Kidney (tissue), 13 donors: ENCODE measurements at regions not wholly inside any gene's neighbourhood (a gene's known extent, or its start where the extent isn't known, plus 50 kb on each side); places are given as distances from the start of the nearest gene placed in this dataset.

Experiments used
- DNase-seq, 5 donors: peaks; one replicate each; pipeline ENCODE4 v3.0.0-alpha.2; 2013 to 2020
- FAIRE-seq: peaks from 2 replicates; lab custom pipeline; 2012; peaks lifted over from hg19 to GRCh38; lab: Jason Lieb, UNC
- H3K27ac ChIP-seq, 2 donors: one replicate each; pipeline ENCODE4 v1.7.0; 2013; ENCODE audit warnings: low read depth in 2 of 2, low read length in 2 of 2, inconsistent platforms in 1 of 2
- H3K27me3 ChIP-seq: one replicate; pipeline ENCODE4 v1.7.1; 2013; ENCODE audit warnings: low read length, inconsistent platforms; ENCODE audit not compliant: control insufficient read depth, insufficient read depth
- H3K36me3 ChIP-seq, 3 donors: one replicate each; pipeline versions ENCODE4 v1.7.0 to v1.7.1; 2013; ENCODE audit warnings: low read length in 3 of 3, control low read depth in 1 of 3, inconsistent platforms in 1 of 3; ENCODE audit not compliant: insufficient read depth in 3 of 3, control insufficient read depth in 2 of 3
- H3K4me1 ChIP-seq, 3 donors: one replicate each; pipeline versions ENCODE4 v1.7.0 to v1.7.1; 2013; ENCODE audit warnings: low read length in 3 of 3, inconsistent platforms in 1 of 3, low read depth in 1 of 3; ENCODE audit not compliant: control insufficient read depth in 2 of 3, insufficient read depth in 2 of 3
- H3K4me3 ChIP-seq, 3 donors: one replicate each; pipeline versions ENCODE4 v1.7.0 to v1.8.1; 2013; ENCODE audit warnings: low read length in 3 of 3, control low read depth in 1 of 3, inconsistent platforms in 1 of 3
- H3K9ac ChIP-seq, 3 donors: one replicate each; pipeline versions ENCODE4 v1.7.0 to v1.7.1; 2013; ENCODE audit warnings: low read length in 3 of 3, control low read depth in 1 of 3, inconsistent platforms in 1 of 3
- H3K9me3 ChIP-seq, 3 donors: one replicate each; pipeline versions ENCODE4 v1.7.0 to v1.7.1; 2013; ENCODE audit warnings: low read length in 3 of 3, control low read depth in 1 of 3, inconsistent platforms in 1 of 3; ENCODE audit not compliant: control insufficient read depth in 2 of 3, insufficient read depth in 1 of 3
- intact Hi-C: fragments of 100-400 bp; cut with DNase I; formaldehyde crosslinking; loops from one replicate; pipeline ENCODE4 v1.11.1; 2022
- TF ChIP-seq, protein P1 (sequence below): IDR thresholded peaks from 3 replicates; pipeline ENCODE4 v1.5.1; 2012; ENCODE audit warnings: mild to moderate bottlenecking, moderate library complexity, borderline replicate concordance; ENCODE audit not compliant: insufficient read depth; ENCODE audit errors: extremely low read depth
- donor health status: control.
- donor health status: control.
- donor health status: control.
- donor health status: control.
- donor health status: control.
- donor health status: DM: yes; HTN: yes; CAD: no.
- donor health status: Normal renal cell carcinoma (clear cell type).

DNA sequence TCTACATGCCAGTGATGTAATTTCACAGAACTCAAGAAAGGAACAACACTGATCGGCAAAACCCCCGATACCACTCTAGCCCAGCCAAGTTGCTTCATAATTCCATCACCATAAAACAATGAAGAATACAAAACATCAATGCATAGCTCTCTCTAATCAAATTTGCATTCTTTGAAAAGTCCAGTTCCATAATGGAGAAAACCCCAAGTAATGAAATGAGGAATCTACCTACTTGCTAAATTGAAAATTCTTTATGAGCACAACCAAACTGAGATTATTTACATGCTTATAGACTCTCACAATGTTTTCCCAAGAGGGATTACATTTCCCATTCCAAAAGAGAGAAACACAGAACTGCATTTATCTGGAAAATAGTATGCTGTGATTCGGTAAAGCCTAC, 186.5 kb downstream of the NR4A2 start:
- no peak for FAIRE-seq
- H3K27ac ChIP-seq, result no peak overlapping the region
- no peaks in the 10 kb centered on the region for H3K36me3 ChIP-seq
- no peak overlapping the region for H3K4me3 ChIP-seq
- H3K27me3 ChIP-seq, result no peaks in the 10 kb centered on the region
- DNase-seq, result no peak
- no peaks in the 10 kb centered on the region for H3K9me3 ChIP-seq
- TF ChIP-seq, protein P1, sequence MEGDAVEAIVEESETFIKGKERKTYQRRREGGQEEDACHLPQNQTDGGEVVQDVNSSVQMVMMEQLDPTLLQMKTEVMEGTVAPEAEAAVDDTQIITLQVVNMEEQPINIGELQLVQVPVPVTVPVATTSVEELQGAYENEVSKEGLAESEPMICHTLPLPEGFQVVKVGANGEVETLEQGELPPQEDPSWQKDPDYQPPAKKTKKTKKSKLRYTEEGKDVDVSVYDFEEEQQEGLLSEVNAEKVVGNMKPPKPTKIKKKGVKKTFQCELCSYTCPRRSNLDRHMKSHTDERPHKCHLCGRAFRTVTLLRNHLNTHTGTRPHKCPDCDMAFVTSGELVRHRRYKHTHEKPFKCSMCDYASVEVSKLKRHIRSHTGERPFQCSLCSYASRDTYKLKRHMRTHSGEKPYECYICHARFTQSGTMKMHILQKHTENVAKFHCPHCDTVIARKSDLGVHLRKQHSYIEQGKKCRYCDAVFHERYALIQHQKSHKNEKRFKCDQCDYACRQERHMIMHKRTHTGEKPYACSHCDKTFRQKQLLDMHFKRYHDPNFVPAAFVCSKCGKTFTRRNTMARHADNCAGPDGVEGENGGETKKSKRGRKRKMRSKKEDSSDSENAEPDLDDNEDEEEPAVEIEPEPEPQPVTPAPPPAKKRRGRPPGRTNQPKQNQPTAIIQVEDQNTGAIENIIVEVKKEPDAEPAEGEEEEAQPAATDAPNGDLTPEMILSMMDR, result no peak
- intact Hi-C loops, result no loop called here
- no peaks in the 10 kb centered on the region for H3K4me1 ChIP-seq
- no peak overlapping the region for H3K9ac ChIP-seq

DNA sequence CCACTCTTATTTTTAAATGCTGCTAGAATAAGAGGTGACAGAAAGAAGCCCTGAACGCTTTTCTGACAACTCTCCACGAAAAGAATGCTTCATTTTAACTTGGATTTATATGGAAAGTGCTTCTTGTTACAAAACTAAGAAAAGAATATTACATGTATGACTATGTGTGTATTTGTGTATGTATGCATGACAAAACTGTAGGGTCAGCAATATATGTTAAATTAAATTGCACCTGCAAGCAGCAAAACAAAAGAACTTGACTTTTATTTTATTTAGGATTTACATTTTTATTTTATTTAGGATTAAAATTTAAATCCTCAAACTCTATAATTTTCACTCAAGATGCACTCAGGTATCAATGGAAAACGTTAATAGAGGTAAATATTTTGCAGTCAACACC, 187.1 kb downstream of the NR4A2 start:
- FAIRE-seq, result no peak
- no peak for DNase-seq
- H3K4me1 ChIP-seq, result no peaks in the 10 kb centered on the region
- no peaks in the 10 kb centered on the region for H3K9me3 ChIP-seq
- H3K27me3 ChIP-seq, result no peaks in the 10 kb centered on the region
- TF ChIP-seq, protein P1, result no peak
- H3K4me3 ChIP-seq, result no peak overlapping the region
- H3K27ac ChIP-seq, result no peak overlapping the region
- no peak overlapping the region for H3K9ac ChIP-seq
- intact Hi-C loops, result no loop called here
- H3K36me3 ChIP-seq, result no peaks in the 10 kb centered on the region

DNA sequence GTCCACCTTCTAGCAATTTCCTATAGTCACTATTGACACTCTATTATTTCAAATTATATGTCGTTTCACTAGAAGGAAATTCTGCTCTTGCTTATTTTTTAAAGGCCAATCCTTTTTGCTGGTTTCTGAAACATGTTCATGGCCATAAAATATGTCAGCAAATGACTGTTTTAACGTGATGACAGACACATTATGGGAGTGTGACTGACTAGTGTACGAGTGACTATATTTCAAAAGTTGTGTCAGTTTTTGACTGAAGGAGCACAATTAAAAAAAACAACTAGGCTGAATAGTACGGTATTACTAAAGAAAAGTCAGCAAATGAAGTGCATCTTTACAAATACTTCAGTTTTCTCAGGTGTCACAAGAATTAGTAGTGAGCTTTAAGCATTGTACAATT, 196.0 kb downstream of the NR4A2 start:
- intact Hi-C loops, result no loop called here
- no peaks in the 10 kb centered on the region for H3K9me3 ChIP-seq
- FAIRE-seq, result no peak
- DNase-seq, result no peak
- H3K4me1 ChIP-seq, result no peaks in the 10 kb centered on the region
- no peak overlapping the region for H3K4me3 ChIP-seq
- TF ChIP-seq, protein P1, result no peak
- no peak overlapping the region for H3K27ac ChIP-seq
- no peak overlapping the region for H3K9ac ChIP-seq
- no peaks in the 10 kb centered on the region for H3K36me3 ChIP-seq
- no peaks in the 10 kb centered on the region for H3K27me3 ChIP-seq

DNA sequence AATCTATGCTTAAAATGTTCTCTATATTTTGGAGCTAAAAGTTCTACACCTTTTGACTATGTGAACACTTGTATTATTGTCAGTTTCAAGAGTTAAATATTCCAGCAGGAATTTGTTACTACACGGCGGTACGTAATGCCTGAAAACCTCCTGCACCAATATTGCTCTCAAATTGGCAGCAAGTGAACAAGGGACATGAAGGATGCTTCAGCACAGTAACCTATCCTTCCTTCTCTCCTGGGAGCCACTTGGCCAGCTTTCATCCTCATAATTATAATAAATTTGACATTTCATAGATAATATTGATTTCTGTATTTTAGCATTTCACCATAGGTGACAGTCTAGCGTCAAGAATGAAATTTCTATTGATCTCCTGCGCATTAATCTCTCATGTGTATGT, 197.6 kb downstream of the NR4A2 start:
- DNase-seq (no peak), FAIRE-seq (no peak)
- no peak overlapping the region for H3K9ac ChIP-seq
- TF ChIP-seq, protein P1, result no peak
- H3K27me3 ChIP-seq, result no peaks in the 10 kb centered on the region
- H3K4me1 ChIP-seq, result no peaks in the 10 kb centered on the region
- H3K9me3 ChIP-seq, result no peaks in the 10 kb centered on the region
- no peak overlapping the region for H3K4me3 ChIP-seq
- H3K27ac ChIP-seq, result no peak overlapping the region
- intact Hi-C loops, result no loop called here
- no peaks in the 10 kb centered on the region for H3K36me3 ChIP-seq
